ENCODE measurements at regions not wholly inside any gene's neighbourhood (a gene's known extent, or its start where the extent isn't known, plus 50 kb on each side); places are given as distances from the start of the nearest gene placed in this dataset.
"Not testable (repeated sequence)": the region's sequence is repeated elsewhere in the genome, so short reads cannot be mapped to it uniquely, and the experiment has no call there.

DNA sequence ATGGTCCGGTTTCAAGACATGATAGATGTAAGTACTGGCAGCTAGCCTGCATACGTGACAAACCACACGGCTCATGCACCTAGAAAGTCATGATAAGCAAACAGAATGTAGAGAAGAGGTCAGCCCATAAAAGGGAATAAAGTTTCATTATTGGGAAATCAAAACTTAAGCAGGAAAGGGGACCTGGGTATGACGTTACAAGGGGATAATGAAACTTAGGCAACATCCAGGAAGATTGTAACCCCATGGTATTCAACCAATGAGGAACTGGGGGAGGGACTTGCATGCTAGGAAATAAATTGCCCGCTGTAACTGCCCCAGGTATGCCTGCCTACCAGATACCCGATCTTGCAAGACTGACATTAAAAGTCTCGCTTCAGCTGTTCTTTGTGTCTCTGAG is 1679.0 kb downstream of the SUCLG1 start:
- Histone ChIP-seq H3K4me2 (ENCODE audit: insufficient read depth, low read length) (no peak overlapping the region), H3K9me3 (ENCODE audit: insufficient read depth, low read length, severe bottlenecking) (no peaks in the 10 kb centered on the region), H3K27ac (ENCODE audit: low read length) (no peak overlapping the region), H3K4me1 (ENCODE audit: insufficient read depth, low read length) (no peaks in the 10 kb centered on the region), H3K79me2 (ENCODE audit: insufficient read depth, low read length) (no peaks in the 10 kb centered on the region), H2AFZ (ENCODE audit: low read depth, low read length) (no peak overlapping the region), H3K9ac (ENCODE audit: low read depth, low read length) (no peak overlapping the region), H4K20me1 (ENCODE audit: insufficient read depth, low read length) (no peaks in the 10 kb centered on the region), H3K4me3 (ENCODE audit: low read depth in 1 of 2, low read length in 2 of 2) (no peak overlapping the region), H3K36me3 (ENCODE audit: insufficient read depth, low read length) (no peaks in the 10 kb centered on the region), H3K27me3 (ENCODE audit: insufficient read depth, low read length, poor library complexity) (no peaks in the 10 kb centered on the region)
- TF ChIP-seq, protein P1, sequence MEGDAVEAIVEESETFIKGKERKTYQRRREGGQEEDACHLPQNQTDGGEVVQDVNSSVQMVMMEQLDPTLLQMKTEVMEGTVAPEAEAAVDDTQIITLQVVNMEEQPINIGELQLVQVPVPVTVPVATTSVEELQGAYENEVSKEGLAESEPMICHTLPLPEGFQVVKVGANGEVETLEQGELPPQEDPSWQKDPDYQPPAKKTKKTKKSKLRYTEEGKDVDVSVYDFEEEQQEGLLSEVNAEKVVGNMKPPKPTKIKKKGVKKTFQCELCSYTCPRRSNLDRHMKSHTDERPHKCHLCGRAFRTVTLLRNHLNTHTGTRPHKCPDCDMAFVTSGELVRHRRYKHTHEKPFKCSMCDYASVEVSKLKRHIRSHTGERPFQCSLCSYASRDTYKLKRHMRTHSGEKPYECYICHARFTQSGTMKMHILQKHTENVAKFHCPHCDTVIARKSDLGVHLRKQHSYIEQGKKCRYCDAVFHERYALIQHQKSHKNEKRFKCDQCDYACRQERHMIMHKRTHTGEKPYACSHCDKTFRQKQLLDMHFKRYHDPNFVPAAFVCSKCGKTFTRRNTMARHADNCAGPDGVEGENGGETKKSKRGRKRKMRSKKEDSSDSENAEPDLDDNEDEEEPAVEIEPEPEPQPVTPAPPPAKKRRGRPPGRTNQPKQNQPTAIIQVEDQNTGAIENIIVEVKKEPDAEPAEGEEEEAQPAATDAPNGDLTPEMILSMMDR (IDR thresholded peaks at IDR 0.05; ENCODE audit: borderline replicate concordance, extremely low read depth, low read length, poor library complexity, severe bottlenecking), result no peak
- no peak for TF ChIP-seq EZH2 (IDR thresholded peaks at IDR 0.05; ENCODE audit: borderline replicate concordance, low read depth, low read length, severe bottlenecking)
- ATAC-seq (ENCODE audit: insufficient read depth, low read depth) (no peak), DNase-seq (no peak)

DNA sequence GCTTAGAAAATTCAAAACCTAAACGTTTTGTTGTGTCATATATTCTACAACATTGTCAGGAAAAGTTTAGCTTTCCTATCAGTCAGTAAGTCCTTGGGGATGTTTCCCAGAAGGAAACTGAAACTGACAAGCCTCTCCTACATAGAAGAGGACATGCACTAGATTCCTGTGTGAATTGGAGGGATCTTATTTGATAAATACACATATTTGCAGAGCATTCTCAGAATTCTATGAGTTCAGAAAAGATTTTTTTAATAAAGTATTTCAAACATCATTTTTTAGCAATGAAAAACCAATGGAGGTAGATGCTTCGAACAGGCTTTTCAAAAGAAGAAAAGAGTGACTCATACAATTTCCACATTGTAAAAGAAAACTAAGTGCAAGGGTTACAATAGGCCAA is 1706.7 kb downstream of the SUCLG1 start:
- TF ChIP-seq, protein P1 (IDR thresholded peaks at IDR 0.05; ENCODE audit: borderline replicate concordance, extremely low read depth, low read length, poor library complexity, severe bottlenecking), result no peak
- no peak for TF ChIP-seq EZH2 (IDR thresholded peaks at IDR 0.05; ENCODE audit: borderline replicate concordance, low read depth, low read length, severe bottlenecking)
- Histone ChIP-seq H4K20me1 (ENCODE audit: insufficient read depth, low read length) (no peaks in the 10 kb centered on the region), H3K36me3 (ENCODE audit: insufficient read depth, low read length) (no peaks in the 10 kb centered on the region), H2AFZ (ENCODE audit: low read depth, low read length) (no peak overlapping the region), H3K79me2 (ENCODE audit: insufficient read depth, low read length) (no peaks in the 10 kb centered on the region), H3K9me3 (ENCODE audit: insufficient read depth, low read length, severe bottlenecking) (no peaks in the 10 kb centered on the region), H3K4me2 (ENCODE audit: insufficient read depth, low read length) (no peak overlapping the region), H3K4me3 (ENCODE audit: low read depth in 1 of 2, low read length in 2 of 2) (no peak overlapping the region), H3K9ac (ENCODE audit: low read depth, low read length) (no peak overlapping the region), H3K4me1 (ENCODE audit: insufficient read depth, low read length) (no peaks in the 10 kb centered on the region), H3K27ac (ENCODE audit: low read length) (no peak overlapping the region), H3K27me3 (ENCODE audit: insufficient read depth, low read length, poor library complexity) (no peaks in the 10 kb centered on the region)
- ATAC-seq (ENCODE audit: insufficient read depth, low read depth) (no peak), DNase-seq (no peak)

DNA sequence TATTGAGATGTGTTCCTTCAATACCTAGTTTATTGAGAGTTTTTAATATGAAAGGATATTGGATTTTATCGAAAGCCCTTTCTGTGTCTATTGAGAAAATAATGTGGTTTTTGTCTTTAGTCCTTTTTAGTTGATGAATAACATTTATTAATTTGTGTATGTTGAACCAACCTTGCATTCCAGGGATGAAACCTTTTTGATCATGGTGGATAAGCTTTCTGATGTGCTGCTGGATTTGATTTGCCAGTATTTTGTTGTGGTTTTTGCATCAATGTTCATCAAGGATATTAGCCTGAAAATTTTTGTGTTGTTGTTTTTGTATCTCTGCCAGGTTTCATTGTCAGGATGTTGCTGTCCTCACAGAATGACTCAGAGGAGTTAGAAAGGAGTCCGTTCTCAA is 1710.4 kb downstream of the SUCLG1 start:
- Histone ChIP-seq H3K27me3 (ENCODE audit: insufficient read depth, low read length, poor library complexity) (no peaks in the 10 kb centered on the region), H3K9ac (ENCODE audit: low read depth, low read length) (no peak overlapping the region), H3K79me2 (ENCODE audit: insufficient read depth, low read length) (no peaks in the 10 kb centered on the region), H2AFZ (ENCODE audit: low read depth, low read length) (no peak overlapping the region), H3K4me2 (ENCODE audit: insufficient read depth, low read length) (no peak overlapping the region), H3K36me3 (ENCODE audit: insufficient read depth, low read length) (no peaks in the 10 kb centered on the region), H3K4me1 (ENCODE audit: insufficient read depth, low read length) (no peaks in the 10 kb centered on the region), H3K4me3 (ENCODE audit: low read depth in 1 of 2, low read length in 2 of 2) (no peak overlapping the region), H3K9me3 (ENCODE audit: insufficient read depth, low read length, severe bottlenecking) (no peaks in the 10 kb centered on the region), H4K20me1 (ENCODE audit: insufficient read depth, low read length) (no peaks in the 10 kb centered on the region), H3K27ac (ENCODE audit: low read length) (no peak overlapping the region)
- ATAC-seq (ENCODE audit: insufficient read depth, low read depth) (no peak), DNase-seq (no peak)
- TF ChIP-seq, protein P1 (IDR thresholded peaks at IDR 0.05; ENCODE audit: borderline replicate concordance, extremely low read depth, low read length, poor library complexity, severe bottlenecking), result no peak
- TF ChIP-seq EZH2 (IDR thresholded peaks at IDR 0.05; ENCODE audit: borderline replicate concordance, low read depth, low read length, severe bottlenecking), result no peak

DNA sequence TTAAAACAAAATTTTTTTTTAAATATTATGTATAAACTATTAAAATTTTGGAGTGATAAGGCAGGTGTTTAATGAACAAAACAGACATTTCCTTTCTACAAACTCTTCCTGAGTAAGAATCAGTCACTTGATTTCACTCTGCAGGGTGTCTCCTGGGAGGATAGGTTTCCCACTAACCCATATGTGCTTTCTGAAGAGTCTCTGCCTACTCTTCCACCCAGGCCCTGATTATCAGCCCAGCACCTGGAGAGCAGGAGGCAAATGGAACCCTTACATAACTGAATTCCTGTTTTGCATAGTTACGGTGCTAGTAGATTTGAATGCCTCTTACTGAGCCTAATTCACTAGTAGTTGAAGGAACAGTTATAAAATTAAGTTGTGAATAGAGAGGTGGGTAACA is 1718.6 kb downstream of the SUCLG1 start:
- H2AFZ ChIP-seq (ENCODE audit: low read depth, low read length), result no peak overlapping the region
- TF ChIP-seq EZH2 (IDR thresholded peaks at IDR 0.05; ENCODE audit: borderline replicate concordance, low read depth, low read length, severe bottlenecking), result no peak
- TF ChIP-seq, protein P1 (IDR thresholded peaks at IDR 0.05; ENCODE audit: borderline replicate concordance, extremely low read depth, low read length, poor library complexity, severe bottlenecking), result no peak
- no peak overlapping the region for H3K9ac ChIP-seq (ENCODE audit: low read depth, low read length)
- no peak overlapping the region for H3K4me3 ChIP-seq (ENCODE audit: low read depth in 1 of 2, low read length in 2 of 2)
- no peak overlapping the region for H3K27ac ChIP-seq (ENCODE audit: low read length)
- ATAC-seq (ENCODE audit: insufficient read depth, low read depth), result no peak
- H3K4me1 ChIP-seq (ENCODE audit: insufficient read depth, low read length), result no peaks in the 10 kb centered on the region
- H3K4me2 ChIP-seq (ENCODE audit: insufficient read depth, low read length), result no peak overlapping the region
- no peaks in the 10 kb centered on the region for H3K9me3 ChIP-seq (ENCODE audit: insufficient read depth, low read length, severe bottlenecking)
- DNase-seq, result no peak
- H4K20me1 ChIP-seq (ENCODE audit: insufficient read depth, low read length), result no peaks in the 10 kb centered on the region
- no peaks in the 10 kb centered on the region for H3K36me3 ChIP-seq (ENCODE audit: insufficient read depth, low read length)
- H3K27me3 ChIP-seq (ENCODE audit: insufficient read depth, low read length, poor library complexity), result no peaks in the 10 kb centered on the region
- no peaks in the 10 kb centered on the region for H3K79me2 ChIP-seq (ENCODE audit: insufficient read depth, low read length)

DNA sequence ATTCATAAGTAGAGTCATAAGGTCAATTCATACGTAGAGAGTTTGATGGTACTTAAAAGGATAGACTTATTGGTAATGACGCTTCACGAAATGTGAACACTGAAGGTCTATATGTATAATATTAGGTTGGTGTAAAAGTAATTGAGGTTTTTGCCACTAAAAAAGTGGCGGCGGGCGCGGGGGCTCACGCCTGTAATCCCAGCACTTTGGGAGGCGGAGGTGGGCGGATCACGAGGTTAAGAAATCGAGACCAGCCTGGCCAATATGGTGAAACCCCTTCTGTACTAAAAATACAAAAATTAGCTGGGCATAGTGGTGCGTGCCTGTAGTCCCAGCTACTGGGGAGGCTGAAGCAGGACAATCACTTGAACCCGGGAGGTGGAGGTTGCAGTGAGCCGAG is 1721.1 kb downstream of the SUCLG1 start:
- H3K79me2 ChIP-seq (ENCODE audit: insufficient read depth, low read length); ATAC-seq (ENCODE audit: insufficient read depth, low read depth); H2AFZ ChIP-seq (ENCODE audit: low read depth, low read length): not testable (repeated sequence)

More for the DNA sequence above, 1721.1 kb downstream of the SUCLG1 start:
- H3K4me3 ChIP-seq (ENCODE audit: low read depth in 1 of 2, low read length in 2 of 2); H3K4me2 ChIP-seq (ENCODE audit: insufficient read depth, low read length); H4K20me1 ChIP-seq (ENCODE audit: insufficient read depth, low read length); H3K27ac ChIP-seq (ENCODE audit: low read length); H3K36me3 ChIP-seq (ENCODE audit: insufficient read depth, low read length); H3K27me3 ChIP-seq (ENCODE audit: insufficient read depth, low read length, poor library complexity); H3K9ac ChIP-seq (ENCODE audit: low read depth, low read length); H3K4me1 ChIP-seq (ENCODE audit: insufficient read depth, low read length); DNase-seq; H3K9me3 ChIP-seq (ENCODE audit: insufficient read depth, low read length, severe bottlenecking): not testable (repeated sequence)
